ENCODE measurements at regions not wholly inside any gene's neighbourhood (a gene's known extent, or its start where the extent isn't known, plus 50 kb on each side); places are given as distances from the start of the nearest gene placed in this dataset.

GRCh38 chr11:90895850-90896249 lies 673.0 kb upstream of the CHORDC1 start:
- DNase-seq, result no peak

- no peak for DNase-seq
Observed at GRCh38 chr11:90890347-90890746, 667.5 kb upstream of the CHORDC1 start.

- DNase-seq, result no peak
Observed at GRCh38 chr11:90884181-90884580, 661.3 kb upstream of the CHORDC1 start.

GRCh38 chr11:90874986-90875385 lies 652.1 kb upstream of the CHORDC1 start:
- DNase-seq, result no peak

- no peak for DNase-seq
Observed at GRCh38 chr11:90874281-90874680, 651.4 kb upstream of the CHORDC1 start.

GRCh38 chr11:90867416-90867815 lies 644.6 kb upstream of the CHORDC1 start:
- no peak for DNase-seq

- DNase-seq, result no peak
Observed at GRCh38 chr11:90856790-90857189, 633.9 kb upstream of the CHORDC1 start.

GRCh38 chr11:90855531-90855930 lies 632.7 kb upstream of the CHORDC1 start:
- no peak for DNase-seq

- DNase-seq, result no peak
Observed at GRCh38 chr11:90851196-90851595, 628.3 kb upstream of the CHORDC1 start.

GRCh38 chr11:90849312-90849711 lies 626.5 kb upstream of the CHORDC1 start:
- DNase-seq, result no peak

- DNase-seq, result no peak
Observed at GRCh38 chr11:90847268-90847886, 624.5 kb upstream of the CHORDC1 start.

- DNase-seq, result no peak
Observed at GRCh38 chr11:90846628-90847027, 623.8 kb upstream of the CHORDC1 start.

- DNase-seq, result no peak
Observed at GRCh38 chr11:90845799-90846198, 623.0 kb upstream of the CHORDC1 start.

- DNase-seq, result no peak
Observed at GRCh38 chr11:90845126-90845525, 622.3 kb upstream of the CHORDC1 start.

GRCh38 chr11:90844041-90844440 lies 621.2 kb upstream of the CHORDC1 start:
- DNase-seq, result no peak

- no peak for DNase-seq
Observed at GRCh38 chr11:90842681-90843080, 619.8 kb upstream of the CHORDC1 start.

- DNase-seq, result no peak
Observed at GRCh38 chr11:90840071-90840470, 617.2 kb upstream of the CHORDC1 start.

- no peak for DNase-seq
Observed at GRCh38 chr11:90836031-90836430, 613.2 kb upstream of the CHORDC1 start.

GRCh38 chr11:90823446-90823845 lies 600.6 kb upstream of the CHORDC1 start:
- DNase-seq, result no peak

GRCh38 chr11:90822996-90823395 lies 600.1 kb upstream of the CHORDC1 start:
- no peak for DNase-seq

GRCh38 chr11:90818196-90818745 lies 595.4 kb upstream of the CHORDC1 start:
- no peak for DNase-seq

- no peak for DNase-seq
Observed at GRCh38 chr11:90809581-90809980, 586.7 kb upstream of the CHORDC1 start.

- DNase-seq, result no peak
Observed at GRCh38 chr11:90805172-90805571, 582.3 kb upstream of the CHORDC1 start.

- no peak for DNase-seq
Observed at GRCh38 chr11:90803831-90804230, 581.0 kb upstream of the CHORDC1 start.

- DNase-seq, result no peak
Observed at GRCh38 chr11:90803366-90803765, 580.5 kb upstream of the CHORDC1 start.
